HG03280 (cell line): ENCODE measurements at regions not wholly inside any gene's neighbourhood (a gene's known extent, or its start where the extent isn't known, plus 50 kb on each side); places are given as distances from the start of the nearest gene placed in this dataset.
"Not testable (repeated sequence)": the region's sequence is repeated elsewhere in the genome, so short reads cannot be mapped to it uniquely, and the experiment has no call there.

Source experiments
- ATAC-seq: cut with Tn5 transposase; IDR thresholded peaks from one replicate; pipeline ENCODE4 v1.9.1; 2021; ENCODE audit warnings: mild to moderate bottlenecking, moderate library complexity; ENCODE audit not compliant: unreplicated experiment

GRCh38 chr2:138267161-138267901 lies 234.2 kb upstream of the SPOPL start:
- ATAC-seq: no peak

DNA sequence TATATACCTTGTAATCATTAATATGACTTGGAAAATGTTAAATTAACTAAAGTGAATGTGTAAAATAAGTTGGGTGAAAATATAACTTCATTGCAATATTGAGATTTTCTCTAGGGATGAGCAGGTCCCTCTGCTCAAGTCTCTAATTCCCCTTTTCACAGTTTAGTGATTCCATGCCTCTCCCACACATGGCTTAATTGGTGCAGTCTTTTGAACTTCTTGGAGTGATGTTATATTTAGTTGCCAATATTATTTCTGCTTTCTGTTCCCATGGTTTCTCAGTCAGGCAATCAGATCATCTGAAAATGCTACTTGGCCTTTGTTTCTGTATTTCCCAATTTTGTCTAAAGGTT lies 233.7 kb upstream of the SPOPL start:
- no peak for ATAC-seq

DNA sequence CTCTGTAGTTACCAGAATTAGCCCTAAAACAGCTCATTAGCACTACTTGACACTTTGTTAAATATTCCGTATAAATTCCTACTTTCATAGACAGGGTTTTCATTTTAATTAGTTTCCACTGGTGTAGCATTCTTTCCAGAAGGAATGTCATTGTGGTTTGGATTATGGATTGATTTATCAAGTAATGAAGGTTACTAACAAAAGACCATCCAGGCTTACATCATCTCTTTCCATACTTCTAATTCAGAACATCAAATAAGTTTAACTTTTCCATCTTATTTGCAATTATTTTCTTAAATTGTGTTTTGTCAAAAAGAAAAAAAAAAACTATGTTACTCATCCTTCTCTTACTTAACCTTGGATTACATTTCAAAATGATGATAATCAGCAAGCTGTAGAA lies 231.8 kb upstream of the SPOPL start:
- no peak for ATAC-seq

GRCh38 chr2:138271467-138271866 lies 230.1 kb upstream of the SPOPL start:
- ATAC-seq: no peak

- no peak for ATAC-seq
Observed at GRCh38 chr2:138272524-138273195, 228.9 kb upstream of the SPOPL start.

GRCh38 chr2:138273280-138273679 lies 228.3 kb upstream of the SPOPL start:
- ATAC-seq: not testable (repeated sequence)

DNA sequence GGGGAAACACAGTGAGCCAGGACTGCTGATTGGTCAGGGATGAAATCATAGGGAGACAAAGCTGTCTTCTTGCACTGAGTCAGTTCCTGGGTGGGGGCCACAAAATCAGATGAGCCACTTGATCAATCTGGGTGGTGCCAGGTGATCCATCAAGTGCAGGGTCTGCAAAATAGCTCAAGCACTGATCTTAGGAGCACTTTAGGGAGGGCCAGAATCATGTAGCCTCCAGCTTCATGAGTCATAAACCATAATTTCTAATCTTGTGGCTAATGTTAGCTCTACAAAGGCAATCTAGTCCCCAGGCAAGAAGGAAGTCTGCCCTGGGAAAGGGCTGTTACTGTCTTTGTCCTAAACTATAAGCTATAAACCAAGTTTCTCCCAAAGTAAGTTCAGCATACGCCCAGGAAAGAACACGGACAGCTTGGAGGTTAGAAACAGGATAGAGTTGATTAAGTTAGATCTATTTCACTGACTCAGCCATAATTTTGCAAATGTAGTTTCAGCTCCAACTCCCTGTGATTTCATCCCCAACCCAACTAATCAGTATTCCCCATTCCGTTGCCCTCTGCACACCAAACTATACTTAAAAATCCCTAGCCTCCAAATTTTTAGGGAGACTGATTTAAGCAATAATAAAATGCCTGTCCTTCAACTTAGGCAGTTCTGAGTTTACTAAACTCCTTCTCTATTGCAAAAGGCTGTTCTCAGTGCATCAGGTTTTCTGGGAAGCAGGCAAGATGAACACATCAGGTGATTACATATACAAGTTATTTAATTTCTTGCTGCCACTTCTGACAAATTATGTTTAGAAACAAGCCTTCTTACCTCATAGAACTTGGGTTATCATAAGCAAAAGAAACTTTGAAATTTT lies 226.9 kb upstream of the SPOPL start:
- no peak for ATAC-seq

GRCh38 chr2:138275292-138275690 lies 226.3 kb upstream of the SPOPL start:
- no peak for ATAC-seq

- ATAC-seq: no peak
Observed at GRCh38 chr2:138275881-138276280, 225.7 kb upstream of the SPOPL start.

- no peak for ATAC-seq
Observed at GRCh38 chr2:138276339-138276738, 225.2 kb upstream of the SPOPL start.

DNA sequence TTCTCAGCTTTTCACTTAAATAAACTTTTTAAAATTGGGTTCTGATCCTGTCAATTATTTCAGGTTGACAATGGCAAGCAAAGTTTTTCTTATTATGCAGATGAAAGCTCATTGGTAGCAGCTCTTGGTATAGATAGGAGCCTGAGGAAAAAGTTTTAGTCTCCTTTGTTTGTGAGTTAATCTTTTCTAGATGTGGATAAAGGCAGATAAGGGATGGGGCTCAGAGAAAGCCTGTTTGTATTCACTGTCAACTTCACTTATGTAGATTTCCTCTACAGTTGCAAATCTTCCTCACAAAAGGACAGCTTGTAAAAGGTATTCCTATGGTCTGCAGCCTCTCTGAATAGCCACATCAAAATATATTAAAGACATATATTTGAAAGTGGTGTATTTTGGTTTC lies 224.5 kb upstream of the SPOPL start:
- ATAC-seq: no peak

DNA sequence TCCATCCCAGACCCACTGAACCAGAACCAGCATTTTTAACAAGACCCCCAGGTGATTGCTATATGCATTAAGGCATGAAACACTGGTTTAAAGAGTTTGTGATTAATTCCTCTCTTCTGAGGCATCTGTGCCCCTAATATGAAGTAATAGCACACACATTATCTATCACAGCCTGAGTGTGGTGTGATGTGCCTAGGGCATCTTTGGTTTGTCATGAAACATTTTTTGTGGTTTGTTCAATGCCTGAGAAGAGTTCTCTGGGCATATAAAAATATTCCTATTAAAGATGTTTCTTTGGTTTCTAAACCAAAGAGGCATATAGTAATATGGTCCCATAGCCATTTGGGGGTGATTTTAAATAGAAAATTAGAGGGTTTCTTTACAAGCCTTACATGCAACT lies 221.7 kb upstream of the SPOPL start:
- ATAC-seq: no peak

- no peak for ATAC-seq
Observed at GRCh38 chr2:138280999-138281695, 220.4 kb upstream of the SPOPL start.

- no peak for ATAC-seq
Observed at GRCh38 chr2:138282014-138282672, 219.4 kb upstream of the SPOPL start.

DNA sequence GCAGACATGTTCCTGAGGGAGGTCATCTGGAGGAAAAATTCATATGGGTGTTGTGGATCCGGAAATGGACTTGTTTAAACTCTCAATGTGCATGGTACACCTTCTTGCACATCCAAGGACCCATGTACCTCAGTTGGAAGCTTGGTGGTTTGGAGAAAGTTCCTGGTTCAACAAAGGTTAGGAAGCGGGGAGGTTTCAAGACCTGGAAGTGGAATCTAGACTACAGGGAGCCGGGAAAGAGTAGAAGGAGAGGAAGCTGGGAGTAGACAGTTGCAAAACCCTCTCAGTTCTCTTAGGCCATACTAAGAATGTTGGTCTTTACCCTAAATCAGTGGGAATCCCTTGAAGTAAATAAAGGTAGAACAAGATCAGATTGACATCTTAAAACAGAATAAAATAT lies 209.8 kb upstream of the SPOPL start:
- ATAC-seq: no peak

- ATAC-seq: no peak
Observed at GRCh38 chr2:138293045-138293444, 208.5 kb upstream of the SPOPL start.

- ATAC-seq: no peak
Observed at GRCh38 chr2:138293549-138293948, 208.0 kb upstream of the SPOPL start.

DNA sequence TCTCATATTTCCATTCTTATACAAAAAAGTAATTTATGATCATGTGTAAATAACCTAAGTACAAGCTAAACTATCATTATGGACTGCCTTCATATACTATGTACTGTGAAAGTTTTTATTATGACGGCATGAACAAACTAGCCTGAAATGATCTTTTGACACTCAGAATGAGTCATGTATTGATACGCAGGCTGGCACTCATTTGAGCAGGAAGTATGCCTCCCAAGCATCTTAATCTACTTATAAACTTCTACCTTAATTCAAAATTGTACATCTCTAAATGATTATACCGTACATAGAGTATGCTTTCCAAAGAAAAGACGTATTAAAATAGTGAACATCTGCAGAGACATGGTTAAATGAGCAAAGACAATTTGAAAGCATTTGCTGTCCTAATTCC lies 207.1 kb upstream of the SPOPL start:
- ATAC-seq: no peak

- no peak for ATAC-seq
Observed at GRCh38 chr2:138296365-138296764, 205.2 kb upstream of the SPOPL start.

- peak; percentile 39 for ATAC-seq
Observed at GRCh38 chr2:138298120-138298814, 203.3 kb upstream of the SPOPL start.
